ENCODE measurements at regions not wholly inside any gene's neighbourhood (a gene's known extent, or its start where the extent isn't known, plus 50 kb on each side); places are given as distances from the start of the nearest gene placed in this dataset.

DNA sequence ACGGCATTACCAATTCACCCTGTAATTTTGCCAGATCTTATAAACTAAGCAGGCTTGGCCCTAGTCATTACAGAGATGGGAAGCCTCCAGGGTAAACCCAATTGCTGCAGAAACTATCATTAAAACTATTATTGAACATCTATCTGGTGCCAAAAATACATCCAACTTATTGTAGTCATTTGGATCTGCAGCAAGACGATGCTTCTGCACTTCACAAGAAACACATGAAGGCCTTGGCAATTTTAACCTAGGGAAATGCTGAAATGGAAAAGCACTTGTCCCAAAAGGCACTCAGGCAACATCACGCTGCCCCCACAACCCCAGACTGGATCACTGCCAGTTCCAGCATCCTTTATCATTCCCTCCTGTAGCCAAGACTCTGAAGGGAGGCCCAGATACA lies 85.3 kb upstream of the ACVR2A start:
- CTCF ChIA-PET, result no interaction called here

DNA sequence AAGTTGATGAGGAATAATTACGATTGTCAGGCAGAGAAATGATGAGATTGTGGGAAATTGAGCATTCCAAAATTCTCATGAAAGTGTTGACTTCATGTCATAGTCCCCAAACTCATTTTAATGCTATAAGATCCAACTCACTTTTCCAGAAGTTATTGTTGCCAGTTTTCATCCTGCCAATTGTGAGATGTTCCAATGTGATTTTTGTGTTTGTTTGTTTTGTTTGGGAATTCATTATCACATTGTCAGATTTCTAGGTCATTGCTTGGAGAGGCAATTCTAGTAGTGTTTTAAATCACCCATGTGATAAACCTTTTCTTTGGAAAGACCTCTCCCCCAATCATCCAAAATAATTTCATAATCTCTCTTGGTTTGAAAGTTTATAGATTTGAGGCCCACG lies 86.0 kb upstream of the ACVR2A start:
- TF ChIP-seq, protein P1, sequence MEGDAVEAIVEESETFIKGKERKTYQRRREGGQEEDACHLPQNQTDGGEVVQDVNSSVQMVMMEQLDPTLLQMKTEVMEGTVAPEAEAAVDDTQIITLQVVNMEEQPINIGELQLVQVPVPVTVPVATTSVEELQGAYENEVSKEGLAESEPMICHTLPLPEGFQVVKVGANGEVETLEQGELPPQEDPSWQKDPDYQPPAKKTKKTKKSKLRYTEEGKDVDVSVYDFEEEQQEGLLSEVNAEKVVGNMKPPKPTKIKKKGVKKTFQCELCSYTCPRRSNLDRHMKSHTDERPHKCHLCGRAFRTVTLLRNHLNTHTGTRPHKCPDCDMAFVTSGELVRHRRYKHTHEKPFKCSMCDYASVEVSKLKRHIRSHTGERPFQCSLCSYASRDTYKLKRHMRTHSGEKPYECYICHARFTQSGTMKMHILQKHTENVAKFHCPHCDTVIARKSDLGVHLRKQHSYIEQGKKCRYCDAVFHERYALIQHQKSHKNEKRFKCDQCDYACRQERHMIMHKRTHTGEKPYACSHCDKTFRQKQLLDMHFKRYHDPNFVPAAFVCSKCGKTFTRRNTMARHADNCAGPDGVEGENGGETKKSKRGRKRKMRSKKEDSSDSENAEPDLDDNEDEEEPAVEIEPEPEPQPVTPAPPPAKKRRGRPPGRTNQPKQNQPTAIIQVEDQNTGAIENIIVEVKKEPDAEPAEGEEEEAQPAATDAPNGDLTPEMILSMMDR (conservative IDR thresholded peaks at IDR 0.05; ENCODE audit: low read depth), result no peak
- no peak overlapping the region for H3K27ac ChIP-seq
- DNase-seq (ENCODE audit: low spot score), result no peak
- CTCF ChIA-PET, result no interaction called here
- POLR2A ChIA-PET (ENCODE audit: low non-redundant PET), result no interaction called here

More for the DNA sequence above, 85.3 kb upstream of the ACVR2A start:
- H3K27ac ChIP-seq, result no peak overlapping the region
- TF ChIP-seq, protein P1 (conservative IDR thresholded peaks at IDR 0.05; ENCODE audit: low read depth), result no peak
- POLR2A ChIA-PET (ENCODE audit: low non-redundant PET), result no interaction called here
- DNase-seq (ENCODE audit: low spot score), result no peak

DNA sequence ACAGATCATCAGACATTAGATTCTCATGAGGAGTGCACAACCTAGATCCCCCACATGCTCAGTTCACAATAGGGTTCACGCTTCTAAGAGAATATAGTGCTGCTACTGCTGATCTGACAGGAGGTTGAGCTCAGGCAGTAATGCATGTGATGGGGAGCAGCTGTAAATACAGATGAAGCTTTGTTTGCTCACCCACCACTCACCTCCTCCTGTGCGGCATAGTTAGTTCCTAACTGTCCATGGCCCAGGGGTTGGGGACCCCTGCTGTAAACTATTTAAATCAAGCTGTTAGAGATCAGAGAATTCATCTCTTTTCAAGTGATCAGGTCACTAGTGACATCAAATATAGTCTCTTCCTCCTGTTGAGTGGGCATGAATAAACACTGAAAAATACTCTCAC lies 88.8 kb upstream of the ACVR2A start:
- POLR2A ChIA-PET (ENCODE audit: low non-redundant PET), result no interaction called here
- no peak overlapping the region for H3K27ac ChIP-seq
- no peak for DNase-seq (ENCODE audit: low spot score)
- TF ChIP-seq, protein P1 (conservative IDR thresholded peaks at IDR 0.05; ENCODE audit: low read depth), result no peak
- CTCF ChIA-PET, result interaction anchor here (0.7 kb wide), 1 partner anchor 1050 kb away, joined by 4 read pairs; no protein-coding TSS in a partner anchor

DNA sequence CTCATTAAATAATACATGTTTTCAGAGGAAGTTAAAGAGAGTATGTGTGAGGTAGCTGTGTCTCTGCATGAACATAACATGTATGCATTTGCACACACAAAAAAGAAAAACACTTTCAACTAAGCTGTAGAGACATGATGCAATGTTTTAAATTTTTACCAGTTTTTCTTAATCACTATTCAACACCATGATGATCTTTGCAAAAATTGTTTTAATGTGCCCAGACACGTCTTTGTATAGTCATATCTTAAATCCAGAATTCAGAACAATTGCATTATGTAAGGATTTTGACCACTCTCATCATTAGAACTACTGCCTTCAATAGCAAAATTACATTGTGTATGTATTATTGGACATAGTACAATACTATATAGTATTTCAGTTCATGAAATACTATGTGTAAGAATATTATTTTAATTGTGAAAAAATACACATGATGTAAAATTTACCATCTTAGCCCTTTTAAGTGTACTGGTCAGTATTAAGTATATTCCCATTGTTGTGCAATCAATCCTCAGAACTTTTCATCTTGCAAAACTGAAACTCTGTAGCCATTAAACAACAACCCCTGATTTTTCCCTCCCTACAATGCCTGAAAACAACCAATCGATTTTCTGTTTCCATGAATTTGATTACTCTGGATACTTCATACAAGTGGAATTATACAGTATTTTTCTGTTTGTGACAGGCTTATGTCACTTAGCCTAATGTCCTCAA lies 104.5 kb upstream of the ACVR2A start:
- ChIA-PET POLR2A (ENCODE audit: low non-redundant PET) (no interaction called here), CTCF (interaction anchor here (0.7 kb wide), 1 partner anchor 1265 kb away, joined by 3 read pairs; no protein-coding TSS in a partner anchor)
- TF ChIP-seq, protein P1 (conservative IDR thresholded peaks at IDR 0.05; ENCODE audit: low read depth), result no peak
- H3K27ac ChIP-seq, result no peak overlapping the region
- no peak for DNase-seq (ENCODE audit: low spot score)

DNA sequence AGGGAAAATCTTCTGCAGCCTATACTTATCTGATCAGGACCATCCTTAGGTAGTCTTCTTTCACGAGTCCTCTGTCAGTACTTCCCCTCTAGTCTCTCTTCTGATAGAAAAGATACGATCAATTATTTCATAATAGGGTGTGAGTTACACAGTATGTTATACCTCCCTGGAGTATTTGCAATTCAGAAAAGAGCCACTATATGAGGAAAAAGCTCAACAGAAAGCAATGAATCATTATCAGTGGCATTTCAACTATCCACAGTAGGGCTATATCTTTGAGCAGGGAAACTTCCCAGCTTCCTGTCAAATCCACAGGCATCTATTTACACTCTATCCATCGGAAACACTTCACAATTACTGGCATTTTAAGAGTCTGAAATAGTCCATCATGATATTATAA lies 105.3 kb upstream of the ACVR2A start:
- H3K27ac ChIP-seq, result no peak overlapping the region
- POLR2A ChIA-PET (ENCODE audit: low non-redundant PET), result no interaction called here
- no peak for DNase-seq (ENCODE audit: low spot score)
- TF ChIP-seq, protein P1 (conservative IDR thresholded peaks at IDR 0.05; ENCODE audit: low read depth), result no peak
- CTCF ChIA-PET, result no interaction called here

DNA sequence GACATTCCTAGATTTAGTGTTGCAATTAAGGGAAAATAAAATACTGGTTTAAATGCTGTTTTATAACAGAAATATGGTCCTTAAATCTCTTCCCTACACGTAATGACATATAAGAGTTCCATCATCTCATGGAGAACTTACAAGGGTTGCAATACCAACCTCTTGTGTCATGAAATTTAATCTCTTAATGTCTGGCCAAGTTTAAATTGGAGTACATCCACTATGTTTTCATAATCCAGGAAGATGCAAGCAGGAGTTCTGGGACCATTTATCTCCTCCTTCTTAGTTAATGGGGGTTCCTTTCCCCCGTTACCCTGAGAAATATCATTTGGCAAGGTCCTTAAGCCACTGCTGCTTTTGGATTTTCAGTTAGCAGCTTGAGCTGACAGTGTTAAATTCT lies 126.0 kb upstream of the ACVR2A start:
- CTCF ChIA-PET, result no interaction called here
- TF ChIP-seq, protein P1 (conservative IDR thresholded peaks at IDR 0.05; ENCODE audit: low read depth), result no peak
- no peak for DNase-seq (ENCODE audit: low spot score)
- POLR2A ChIA-PET (ENCODE audit: low non-redundant PET), result no interaction called here
- no peak overlapping the region for H3K27ac ChIP-seq
